GM12874 (cell line): ENCODE measurements at regions not wholly inside any gene's neighbourhood (a gene's known extent, or its start where the extent isn't known, plus 50 kb on each side); places are given as distances from the start of the nearest gene placed in this dataset.
A peak's percentile ranks its signal among the peaks of the same experiment; 100 is the strongest.

Experiments
- TF ChIP-seq, protein P1 (sequence below): IDR thresholded peaks from 2 replicates; pipeline ENCODE4 v1.5.1; 2011; ENCODE audit warnings: low read depth, mild to moderate bottlenecking, control low read depth, low read length, moderate library complexity; ENCODE audit not compliant: insufficient read depth

DNA sequence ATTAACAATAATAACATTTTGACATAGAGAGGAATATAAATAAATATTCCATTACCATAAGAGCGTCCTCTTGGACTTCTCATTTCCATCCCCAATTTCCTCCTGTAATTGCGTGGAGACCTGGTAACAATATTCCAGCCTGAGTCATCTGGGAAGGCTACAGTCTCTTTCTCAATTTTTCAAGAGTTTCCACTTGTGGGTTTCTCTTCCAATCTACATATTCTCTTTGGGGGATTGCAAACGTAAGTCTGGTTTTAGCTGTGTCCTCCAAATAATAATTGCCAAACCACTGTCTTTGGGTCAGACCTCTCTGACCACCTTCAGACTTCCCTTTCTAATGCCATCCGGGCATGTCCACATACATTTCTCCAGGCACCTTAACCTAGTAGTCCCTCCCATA, 124.5 kb upstream of the USP24 start:
- TF ChIP-seq, protein P1, sequence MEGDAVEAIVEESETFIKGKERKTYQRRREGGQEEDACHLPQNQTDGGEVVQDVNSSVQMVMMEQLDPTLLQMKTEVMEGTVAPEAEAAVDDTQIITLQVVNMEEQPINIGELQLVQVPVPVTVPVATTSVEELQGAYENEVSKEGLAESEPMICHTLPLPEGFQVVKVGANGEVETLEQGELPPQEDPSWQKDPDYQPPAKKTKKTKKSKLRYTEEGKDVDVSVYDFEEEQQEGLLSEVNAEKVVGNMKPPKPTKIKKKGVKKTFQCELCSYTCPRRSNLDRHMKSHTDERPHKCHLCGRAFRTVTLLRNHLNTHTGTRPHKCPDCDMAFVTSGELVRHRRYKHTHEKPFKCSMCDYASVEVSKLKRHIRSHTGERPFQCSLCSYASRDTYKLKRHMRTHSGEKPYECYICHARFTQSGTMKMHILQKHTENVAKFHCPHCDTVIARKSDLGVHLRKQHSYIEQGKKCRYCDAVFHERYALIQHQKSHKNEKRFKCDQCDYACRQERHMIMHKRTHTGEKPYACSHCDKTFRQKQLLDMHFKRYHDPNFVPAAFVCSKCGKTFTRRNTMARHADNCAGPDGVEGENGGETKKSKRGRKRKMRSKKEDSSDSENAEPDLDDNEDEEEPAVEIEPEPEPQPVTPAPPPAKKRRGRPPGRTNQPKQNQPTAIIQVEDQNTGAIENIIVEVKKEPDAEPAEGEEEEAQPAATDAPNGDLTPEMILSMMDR = no peak

DNA sequence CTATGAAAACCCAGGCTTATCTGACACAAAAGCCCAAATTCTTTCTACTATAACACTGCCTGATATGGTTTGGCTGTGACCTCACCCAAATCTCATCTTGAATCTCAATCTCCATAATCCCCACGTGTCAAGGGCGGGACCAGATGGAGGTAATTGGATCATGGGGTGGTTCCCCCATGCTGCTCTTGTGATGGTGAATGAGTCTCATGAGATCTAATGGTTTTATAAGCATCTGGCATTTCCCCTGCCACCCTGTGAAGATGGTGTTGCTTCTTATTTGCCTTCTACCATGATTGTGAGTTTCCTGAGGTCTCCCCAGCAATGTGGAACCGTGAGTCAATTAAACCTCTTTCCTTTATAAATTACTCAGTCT, 123.3 kb upstream of the USP24 start:
- TF ChIP-seq, protein P1 = no peak

DNA sequence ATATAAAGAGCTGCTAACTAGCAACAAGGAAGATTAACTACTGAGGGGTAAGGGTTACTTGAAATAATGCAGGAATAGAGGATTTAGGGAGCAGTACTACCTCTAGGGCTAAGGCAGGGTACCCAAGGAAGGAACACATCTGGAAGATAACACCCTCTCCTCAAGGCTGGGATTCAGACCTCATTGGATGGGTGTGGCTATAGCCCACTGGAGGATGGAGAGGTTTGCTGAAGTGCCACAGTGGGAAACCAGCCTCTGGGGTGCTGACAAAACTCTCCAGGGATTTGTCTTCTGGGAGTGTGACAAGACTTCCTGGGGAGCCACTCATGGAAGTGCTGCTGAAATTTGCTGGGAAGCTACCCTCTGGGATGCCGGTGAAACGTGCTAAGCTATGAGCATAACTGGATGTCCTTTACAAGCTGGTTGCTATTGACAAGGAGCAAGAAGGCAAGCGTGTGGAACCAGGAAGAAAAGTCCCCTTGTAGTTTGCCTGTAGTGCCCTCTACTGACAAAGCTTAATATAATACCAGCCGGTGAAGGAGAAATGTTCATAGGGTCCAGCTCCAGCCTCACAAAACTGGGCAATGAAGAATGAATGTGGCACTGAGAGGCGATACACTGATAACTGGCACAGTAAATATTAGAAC, 122.8 kb upstream of the USP24 start:
- TF ChIP-seq, protein P1 = peak; percentile 51

DNA sequence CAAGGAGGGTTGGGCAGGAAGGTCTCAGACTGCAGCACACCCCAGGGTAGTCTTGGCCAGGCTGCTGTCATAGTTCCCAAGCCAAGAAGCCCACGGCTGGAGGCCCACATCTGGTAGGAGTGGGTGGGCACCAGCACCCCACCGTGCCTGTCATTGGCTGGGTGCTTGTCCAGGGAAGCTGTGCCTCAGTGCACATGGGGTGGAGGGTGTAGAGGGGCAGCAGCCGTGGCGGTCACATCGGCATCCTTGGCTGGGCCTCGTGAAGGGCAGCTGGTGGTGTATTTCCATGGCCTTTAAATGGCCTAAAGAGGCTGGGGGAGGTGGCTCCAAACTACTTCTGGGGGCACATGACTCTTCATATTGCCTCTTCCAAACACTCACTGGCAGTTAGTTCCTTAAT, 119.6 kb upstream of the USP24 start:
- TF ChIP-seq, protein P1 = no peak

DNA sequence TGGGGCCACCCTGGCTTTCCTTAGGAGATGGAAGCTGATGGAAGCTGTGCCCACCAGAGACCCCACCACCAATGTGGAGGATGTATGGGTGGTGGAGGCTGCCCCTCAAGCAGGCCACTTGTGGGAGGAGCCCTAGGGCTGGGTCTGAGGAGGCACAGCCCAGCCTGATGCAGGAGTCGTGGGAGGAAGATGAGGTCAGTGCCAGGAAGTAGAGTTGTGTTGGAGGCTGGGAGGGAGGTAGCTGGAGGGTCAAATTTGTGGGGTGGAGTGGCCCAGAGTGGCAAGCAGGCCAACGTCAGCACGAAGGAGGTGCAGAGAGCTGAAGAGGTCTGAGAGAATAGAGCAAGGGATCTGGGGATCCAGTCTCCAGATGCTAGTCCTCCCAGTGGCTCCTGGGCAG, 119.0 kb upstream of the USP24 start:
- TF ChIP-seq, protein P1 = no peak

DNA sequence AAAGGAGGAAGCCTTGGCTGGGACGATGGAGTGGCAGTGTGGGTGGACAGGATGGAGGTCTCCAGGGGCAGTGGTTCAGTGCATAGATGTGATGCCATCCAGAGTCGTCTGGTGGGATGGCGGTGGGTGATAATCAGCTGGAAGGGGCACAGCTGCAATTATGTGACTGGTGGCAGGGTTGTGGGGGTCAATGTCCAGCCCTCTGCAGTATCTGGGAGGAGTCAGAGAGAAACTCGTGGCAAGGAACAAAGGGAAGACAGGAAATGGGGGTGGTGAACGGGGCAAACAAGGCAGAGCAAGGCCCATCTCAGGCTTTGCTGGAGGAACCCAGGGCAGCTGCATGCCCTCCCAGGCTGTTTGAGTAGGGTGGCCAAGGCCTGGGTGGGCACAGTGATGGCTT, 118.3 kb upstream of the USP24 start:
- TF ChIP-seq, protein P1 = no peak

DNA sequence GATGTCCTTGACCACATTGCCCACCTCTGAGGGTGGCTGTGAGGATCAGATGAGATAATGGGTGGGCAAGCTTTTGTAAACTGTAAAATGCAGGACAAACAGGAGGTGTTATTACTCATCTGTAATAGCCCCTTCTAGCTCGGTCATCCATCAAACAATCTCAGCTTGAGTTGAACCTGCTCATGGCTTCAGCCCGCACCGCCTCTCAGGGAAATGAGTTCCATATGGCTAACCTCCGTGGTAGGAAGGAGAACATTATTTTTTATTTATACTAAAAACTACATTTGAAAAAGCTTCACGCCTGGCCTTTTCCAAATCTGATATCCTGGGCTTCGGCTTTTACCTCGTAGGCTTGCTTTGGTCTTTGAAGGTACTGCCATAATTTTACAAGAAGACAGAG, 116.2 kb upstream of the USP24 start:
- TF ChIP-seq, protein P1 = no peak
